Raji (cell line): ENCODE measurements at regions not wholly inside any gene's neighbourhood (a gene's known extent, or its start where the extent isn't known, plus 50 kb on each side); places are given as distances from the start of the nearest gene placed in this dataset.

Source experiments
- POLR2A ChIP-seq: IDR thresholded peaks from 2 replicates; pipeline ENCODE4 v1.6.1; 2011; ENCODE audit warnings: low read depth, low read length, control low read depth; ENCODE audit not compliant: insufficient read depth

GRCh38 chr15:98395974-98396610 is 252.2 kb upstream of the IGF1R start:
- no peak for TF ChIP-seq POLR2A

- no peak for TF ChIP-seq POLR2A
Observed at GRCh38 chr15:98397419-98397818, 250.9 kb upstream of the IGF1R start.

GRCh38 chr15:98398056-98398455 is 250.3 kb upstream of the IGF1R start:
- TF ChIP-seq POLR2A, result no peak

GRCh38 chr15:98398886-98399285 is 249.5 kb upstream of the IGF1R start:
- no peak for TF ChIP-seq POLR2A

DNA sequence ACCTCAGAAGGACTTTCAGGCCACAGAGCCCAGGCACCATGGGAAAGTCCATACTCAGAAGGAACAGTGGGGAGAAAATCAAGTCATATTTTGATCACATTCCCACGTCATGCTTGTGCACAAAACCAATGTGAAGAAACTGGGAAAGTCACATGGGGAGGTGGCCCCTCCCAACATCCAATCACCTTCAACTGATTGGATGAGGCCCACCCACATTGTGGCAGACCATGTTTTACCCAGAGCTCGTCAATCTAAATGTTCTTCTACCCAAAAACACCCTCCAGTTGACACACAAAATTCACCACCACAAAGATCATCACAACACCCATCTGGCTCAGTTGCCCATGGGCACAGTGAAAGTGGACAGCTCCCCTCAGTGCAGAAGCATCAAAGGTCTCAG is 248.2 kb upstream of the IGF1R start:
- no peak for TF ChIP-seq POLR2A

DNA sequence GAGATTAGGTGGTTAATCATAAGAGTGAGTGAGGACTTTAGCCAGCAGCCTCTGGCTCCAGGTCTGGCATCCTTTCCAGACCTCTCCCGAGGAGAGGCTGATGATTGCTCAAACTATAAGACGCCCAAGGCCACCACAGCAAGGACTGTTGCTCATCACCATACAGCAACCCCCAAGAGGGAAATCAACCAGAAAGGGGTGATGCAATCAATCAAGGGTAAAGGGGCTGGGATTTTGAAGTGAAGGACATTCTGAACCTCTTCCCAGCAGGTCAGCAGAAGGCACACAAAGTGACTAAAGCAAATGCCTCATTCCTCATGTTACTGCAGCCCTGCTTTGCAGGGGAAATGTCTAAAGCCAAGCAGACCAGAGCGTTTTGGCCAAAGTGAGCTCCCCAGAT is 247.3 kb upstream of the IGF1R start:
- TF ChIP-seq POLR2A, result no peak

- no peak for TF ChIP-seq POLR2A
Observed at GRCh38 chr15:98402486-98402885, 245.9 kb upstream of the IGF1R start.

GRCh38 chr15:98403169-98403568 is 245.2 kb upstream of the IGF1R start:
- TF ChIP-seq POLR2A, result no peak

GRCh38 chr15:98403569-98403968 is 244.8 kb upstream of the IGF1R start:
- TF ChIP-seq POLR2A, result no peak

GRCh38 chr15:98405013-98405412 is 243.3 kb upstream of the IGF1R start:
- no peak for TF ChIP-seq POLR2A

DNA sequence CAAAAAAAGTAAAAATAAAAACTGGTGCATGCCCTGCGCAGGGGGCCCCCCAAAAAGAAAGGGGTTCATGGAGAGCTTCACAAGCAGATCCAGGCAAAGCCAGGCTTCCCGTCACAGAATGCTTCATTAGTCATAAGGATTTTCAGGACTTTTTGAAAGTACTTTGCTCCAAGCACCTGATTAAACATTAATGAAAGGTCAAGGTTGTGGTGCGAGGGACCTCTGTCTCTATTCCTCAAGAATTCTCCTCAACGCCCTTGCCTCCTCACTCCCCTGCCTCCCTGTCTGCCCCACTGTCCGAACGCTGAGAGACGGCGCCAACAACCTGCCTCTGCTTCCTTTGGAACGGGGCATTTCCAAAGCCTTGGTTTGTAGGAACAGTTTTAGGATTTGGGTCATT is 240.1 kb upstream of the IGF1R start:
- no peak for TF ChIP-seq POLR2A

DNA sequence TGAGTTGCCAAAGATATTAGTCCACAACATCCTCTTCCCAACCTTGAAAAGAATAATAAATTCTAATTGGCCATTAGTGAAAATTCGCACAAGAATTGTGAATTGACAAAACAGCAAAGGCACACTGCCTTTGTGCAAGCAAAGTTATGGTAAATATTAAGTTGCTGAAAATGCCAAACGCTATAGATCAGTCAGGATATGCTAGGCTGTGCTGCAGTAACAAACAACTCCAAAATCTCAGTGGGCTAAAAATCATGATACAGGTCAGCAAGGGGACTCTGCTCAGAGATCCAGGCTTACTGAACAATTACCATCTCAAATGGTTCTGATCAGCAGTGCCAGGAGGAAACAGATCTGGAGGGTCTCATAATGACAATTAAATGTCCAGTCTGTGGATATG is 238.0 kb upstream of the IGF1R start:
- TF ChIP-seq POLR2A, result no peak

DNA sequence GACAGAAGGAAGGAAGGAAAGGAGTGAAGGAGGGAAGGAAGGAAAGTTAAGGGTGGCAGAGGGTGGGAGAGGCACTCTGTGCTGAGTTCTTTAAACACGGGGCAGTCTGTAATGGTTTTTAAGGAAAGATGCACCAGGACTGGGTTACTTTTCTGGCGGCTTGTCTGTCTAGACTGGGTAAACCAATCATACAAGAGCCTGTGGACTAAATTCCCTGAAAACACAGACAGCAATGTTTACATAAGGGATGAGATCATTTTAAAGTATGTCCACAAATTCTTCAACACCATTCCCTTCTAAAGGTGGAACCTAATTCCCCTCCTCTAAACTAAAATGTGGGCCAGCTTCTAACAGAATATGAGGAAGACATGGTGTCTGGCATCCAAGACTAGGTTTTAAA is 235.5 kb upstream of the IGF1R start:
- TF ChIP-seq POLR2A, result no peak

GRCh38 chr15:98413933-98414546 is 234.3 kb upstream of the IGF1R start:
- TF ChIP-seq POLR2A, result no peak

- TF ChIP-seq POLR2A, result no peak
Observed at GRCh38 chr15:98416222-98416855, 232.0 kb upstream of the IGF1R start.

- TF ChIP-seq POLR2A, result no peak
Observed at GRCh38 chr15:98417346-98417745, 231.0 kb upstream of the IGF1R start.
